H1 (cell line): ENCODE measurements at regions not wholly inside any gene's neighbourhood (a gene's known extent, or its start where the extent isn't known, plus 50 kb on each side); places are given as distances from the start of the nearest gene placed in this dataset.

Source experiments
- CTCF ChIA-PET: fragments of 300-600 bp; sonication (Branson Sonifier 250); formaldehyde crosslinking; loops from one replicate; lab custom pipeline; 2021; ENCODE audit not compliant: partially characterized antibody; lab: Charles Lee
- POLR2A ChIA-PET: fragments of 300-600 bp; sonication (Branson Sonifier 250); formaldehyde crosslinking; loops from one replicate; lab custom pipeline; 2021; ENCODE audit warnings: inconsistent platforms; ENCODE audit not compliant: partially characterized antibody; lab: Charles Lee
- DNase-seq, 2 experiments: peaks; one replicate each; pipeline versions ENCODE4 v3.0.0 to v3.0.0-alpha.2; 2010 to 2022; ENCODE audit warnings: low spot score in 2 of 2, low read depth in 1 of 2, mixed read lengths in 1 of 2
- FAIRE-seq: peaks from 2 replicates; lab custom pipeline; 2011; peaks lifted over from hg19 to GRCh38; lab: Jason Lieb, UNC
- H2AFZ ChIP-seq: 2 replicates; pipeline ENCODE4 v1.8.1; 2012; ENCODE audit warnings: low read length, inconsistent platforms
- H2AK5ac ChIP-seq: 2 replicates; pipeline ENCODE4 v1.6.1; 2013; ENCODE audit warnings: low read depth, low read length
- H2BK120ac ChIP-seq: replicated peaks from 2 replicates; pipeline ENCODE3; 2013; ENCODE audit warnings: low read depth, low read length, inconsistent platforms
- H2BK12ac ChIP-seq: 2 replicates; pipeline ENCODE4 v1.6.1; 2013; ENCODE audit warnings: low read depth, low read length
- H2BK15ac ChIP-seq: 2 replicates; pipeline ENCODE4 v1.6.1; 2013; ENCODE audit warnings: low read length
- H2BK20ac ChIP-seq: 2 replicates; pipeline ENCODE4 v1.6.1; 2013; ENCODE audit warnings: low read length
- H2BK5ac ChIP-seq: 2 replicates; pipeline ENCODE4 v1.6.1; 2013; ENCODE audit warnings: low read depth, low read length
- H3K14ac ChIP-seq: 2 replicates; pipeline ENCODE4 v1.6.1; 2013; ENCODE audit warnings: inconsistent platforms; ENCODE audit not compliant: insufficient read length
- H3K18ac ChIP-seq: 2 replicates; pipeline ENCODE4 v1.6.1; 2013; ENCODE audit warnings: low read length; ENCODE audit errors: extremely low read depth
- H3K23ac ChIP-seq: 2 replicates; pipeline ENCODE4 v1.6.1; 2013; ENCODE audit warnings: inconsistent platforms; ENCODE audit not compliant: insufficient read length
- H3K23me2 ChIP-seq: 2 replicates; pipeline ENCODE4 v1.6.1; 2013; ENCODE audit warnings: low read depth, low read length
- H3K27ac ChIP-seq: 2 replicates; pipeline ENCODE4 v1.6.1; 2011; ENCODE audit warnings: low read depth, low read length, inconsistent platforms
- H3K27me3 ChIP-seq, 4 experiments: replicated peaks in 1 of 4; 1 replicate in 1 of 4; 2 replicates in 3 of 4; pipeline versions ENCODE4 v1.6.1 to v1.8.1; 2011 to 2013; ENCODE audit warnings: low read length in 3 of 4, mild to moderate bottlenecking in 3 of 4, inconsistent platforms in 2 of 4, mixed read lengths in 2 of 4, moderate library complexity in 1 of 4; ENCODE audit not compliant: control insufficient read depth in 3 of 4, insufficient read depth in 3 of 4; ENCODE audit errors: extremely low read depth in 1 of 4
- H3K36me3 ChIP-seq, 4 experiments: 2 replicates each; pipeline versions ENCODE4 v1.6.1 to v1.8.1; 2011 to 2013; ENCODE audit warnings: mild to moderate bottlenecking in 4 of 4, low read length in 3 of 4, moderate library complexity in 2 of 4, control low read depth in 1 of 4, inconsistent platforms in 1 of 4; ENCODE audit not compliant: insufficient read depth in 4 of 4, control insufficient read depth in 2 of 4
- H3K4ac ChIP-seq: replicated peaks from 2 replicates; pipeline ENCODE3; 2013; ENCODE audit warnings: low read length, low read depth, mixed read lengths, inconsistent platforms; ENCODE audit not compliant: insufficient read length
- H3K4me1 ChIP-seq, 4 experiments: replicated peaks in 1 of 4; 1 replicate in 1 of 4; 2 replicates in 3 of 4; pipeline versions ENCODE4 v1.6.1 to v1.8.1; 2011 to 2013; ENCODE audit warnings: low read length in 3 of 4, inconsistent platforms in 2 of 4, mixed read lengths in 1 of 4; ENCODE audit not compliant: insufficient read depth in 4 of 4, control insufficient read depth in 3 of 4
- H3K4me2 ChIP-seq, 2 experiments: 2 replicates each; pipeline versions ENCODE4 v1.6.1 to v1.8.1; 2011 to 2013; ENCODE audit warnings: low read depth in 2 of 2, low read length in 2 of 2, control low read depth in 1 of 2, inconsistent platforms in 1 of 2, mild to moderate bottlenecking in 1 of 2; ENCODE audit not compliant: insufficient read depth in 1 of 2
- H3K4me3 ChIP-seq, 4 experiments: fragments of 200-600, 300-600 bp in 1 of 4; sonication (generic), shearing (Covaris generic), sonication (Bioruptor Twin) in 1 of 4; 2 replicates each; pipeline versions ENCODE4 v1.5.1 to v1.8.1; 2011 to 2016; ENCODE audit warnings: low read length in 4 of 4, low read depth in 3 of 4, control low read depth in 2 of 4, inconsistent platforms in 2 of 4, mild to moderate bottlenecking in 2 of 4, mixed read lengths in 1 of 4, moderate library complexity in 1 of 4; ENCODE audit not compliant: insufficient read depth in 2 of 4; ENCODE audit errors: extremely low read depth in 1 of 4
- H3K56ac ChIP-seq: replicated peaks from 2 replicates; pipeline ENCODE3; 2013; ENCODE audit warnings: low read depth, mild to moderate bottlenecking, mixed read lengths, low read length, inconsistent platforms; ENCODE audit not compliant: insufficient read length
- H3K79me1 ChIP-seq: 2 replicates; pipeline ENCODE4 v1.6.1; 2013; ENCODE audit warnings: low read depth, low read length, control low read depth
- H3K79me2 ChIP-seq, 2 experiments: 2 replicates each; pipeline versions ENCODE4 v1.6.1 to v1.8.1; 2012 to 2013; ENCODE audit warnings: low read length in 2 of 2, mild to moderate bottlenecking in 2 of 2, inconsistent platforms in 1 of 2; ENCODE audit not compliant: insufficient read depth in 2 of 2, control insufficient read depth in 1 of 2
- H3K9ac ChIP-seq, 4 experiments: replicated peaks in 1 of 4; 1 replicate in 1 of 4; 2 replicates in 3 of 4; pipeline versions ENCODE4 v1.6.1 to v1.8.1; 2011 to 2013; ENCODE audit warnings: low read depth in 3 of 4, low read length in 3 of 4, control low read depth in 2 of 4, mild to moderate bottlenecking in 2 of 4, moderate library complexity in 2 of 4, inconsistent platforms in 1 of 4; ENCODE audit errors: extremely low read depth in 1 of 4
- H3K9me3 ChIP-seq, 2 experiments: 2 replicates each; pipeline versions ENCODE4 v1.6.1 to v1.8.1; 2012 to 2013; ENCODE audit warnings: mild to moderate bottlenecking in 2 of 2, moderate library complexity in 2 of 2, control low read depth in 1 of 2, inconsistent platforms in 1 of 2, low read depth in 1 of 2, low read length in 1 of 2, mixed read lengths in 1 of 2; ENCODE audit not compliant: insufficient read depth in 2 of 2
- H4K20me1 ChIP-seq, 2 experiments: replicated peaks in 1 of 2; 2 replicates each; pipeline versions ENCODE3 to v1.8.1; 2011 to 2013; ENCODE audit warnings: inconsistent platforms in 2 of 2, low read length in 2 of 2, mild to moderate bottlenecking in 1 of 2; ENCODE audit not compliant: insufficient read depth in 2 of 2, control insufficient read depth in 1 of 2
- H4K5ac ChIP-seq: 2 replicates; pipeline ENCODE4 v1.6.1; 2013; ENCODE audit warnings: low read length, low read depth, mixed read lengths, inconsistent platforms; ENCODE audit not compliant: insufficient read length
- H4K8ac ChIP-seq: 2 replicates; pipeline ENCODE4 v1.8.0; 2013; ENCODE audit warnings: mild to moderate bottlenecking, moderate library complexity, low read length, inconsistent platforms; ENCODE audit not compliant: insufficient read depth; ENCODE audit errors: extremely low read depth
- H4K91ac ChIP-seq: replicated peaks from 2 replicates; pipeline ENCODE3; 2013; ENCODE audit warnings: low read length, mixed read lengths, inconsistent platforms; ENCODE audit not compliant: insufficient read length
- ATF2 ChIP-seq: IDR thresholded peaks from 2 replicates; pipeline ENCODE4 v1.6.1; 2012; ENCODE audit warnings: low read length, inconsistent platforms
- BRCA1 ChIP-seq: IDR thresholded peaks from 2 replicates; pipeline ENCODE4 v1.6.1; 2012; ENCODE audit warnings: low read depth, low read length, improper control_type of control experiment
- CTBP2 ChIP-seq: IDR thresholded peaks from 2 replicates; pipeline ENCODE4 v1.7.0; 2011; ENCODE audit warnings: borderline replicate concordance, mild to moderate bottlenecking, moderate library complexity, mixed read lengths, low read length; ENCODE audit not compliant: insufficient read depth, insufficient read length
- EP300 ChIP-seq, 2 experiments: IDR thresholded peaks; 1 replicate in 1 of 2; 2 replicates in 1 of 2; pipeline ENCODE4 v1.6.1; 2011 to 2012; ENCODE audit warnings: low read depth in 2 of 2, low read length in 2 of 2, mild to moderate bottlenecking in 2 of 2, borderline replicate concordance in 1 of 2, inconsistent platforms in 1 of 2, moderate library complexity in 1 of 2
- HDAC2 ChIP-seq, 2 experiments: fragments of 300-600 bp in 1 of 2; sonication (generic) in 1 of 2; IDR thresholded peaks; 2 replicates each; pipeline ENCODE4 v1.6.1; 2011 to 2012; ENCODE audit warnings: low read depth in 2 of 2, low read length in 2 of 2, mild to moderate bottlenecking in 2 of 2, moderate library complexity in 2 of 2, borderline replicate concordance in 1 of 2, inconsistent platforms in 1 of 2
- KDM1A ChIP-seq: fragments of 200-600, 300-600 bp; sonication (generic); IDR thresholded peaks from 2 replicates; pipeline ENCODE4 v1.7.1; 2016; ENCODE audit warnings: mild to moderate bottlenecking, low read length, borderline replicate concordance
- NANOG ChIP-seq: IDR thresholded peaks from 2 replicates; pipeline ENCODE4 v1.6.1; 2011; ENCODE audit warnings: low read length, low read depth, mild to moderate bottlenecking, inconsistent platforms; ENCODE audit not compliant: insufficient read depth, poor library complexity, severe bottlenecking
- NRF1 ChIP-seq: IDR thresholded peaks from 2 replicates; pipeline ENCODE4 v1.6.1; 2011; ENCODE audit warnings: mild to moderate bottlenecking, low read depth, low read length, improper control_type of control experiment
- POLR2AphosphoS5 ChIP-seq: IDR thresholded peaks from 2 replicates; pipeline ENCODE4 v1.6.1; 2011; ENCODE audit warnings: low read depth, low read length
- SP1 ChIP-seq: IDR thresholded peaks from 2 replicates; pipeline ENCODE4 v1.6.1; 2011; ENCODE audit warnings: low read depth, low read length
- SP4 ChIP-seq: IDR thresholded peaks from 2 replicates; pipeline ENCODE4 v1.6.1; 2012; ENCODE audit warnings: low read length, inconsistent platforms
- TBP ChIP-seq: IDR thresholded peaks from 2 replicates; pipeline ENCODE4 v1.6.1; 2011; ENCODE audit warnings: low read depth, low read length, improper control_type of control experiment
- WGBS, 2 experiments: shearing (Covaris generic) in 1 of 2; methylation state at CpG; one replicate each; pipeline versions ENCODE4 v1.1.6 to v1.1.7; 2013 to 2015; ENCODE audit warnings: low lambda C conversion rate in 2 of 2, mixed read lengths in 2 of 2, inconsistent platforms in 1 of 2, low coverage in 1 of 2, missing lambda C conversion rate in 1 of 2; ENCODE audit not compliant: insufficient replicate concordance in 2 of 2, insufficient coverage in 1 of 2, insufficient read length in 1 of 2; ENCODE audit errors: extremely low coverage in 1 of 2, missing lambda C conversion rate in 1 of 2; 5-methylcytosine and 5-hydroxymethylcytosine counted together

GRCh38 chr4:63036159-63036866 lies 1372.9 kb downstream of the TECRL start:
- H2AK5ac ChIP-seq = no peak overlapping the region
- H3K27me3 ChIP-seq = no peaks in the 10 kb centered on the region
- no peak overlapping the region for H2BK12ac ChIP-seq
- no peak overlapping the region for H2BK120ac ChIP-seq
- H3K36me3 ChIP-seq = no peaks in the 10 kb centered on the region
- H4K8ac ChIP-seq = no peak overlapping the region
- no peak for FAIRE-seq
- H2BK15ac ChIP-seq = no peak overlapping the region
- H3K27ac ChIP-seq = no peak overlapping the region
- H3K4ac ChIP-seq = no peak overlapping the region
- H3K56ac ChIP-seq = no peak overlapping the region
- H3K18ac ChIP-seq = no peak overlapping the region
- H2BK5ac ChIP-seq = no peak overlapping the region
- H4K91ac ChIP-seq = no peak overlapping the region
- no peaks in the 10 kb centered on the region for H3K79me2 ChIP-seq
- no peaks in the 10 kb centered on the region for H4K20me1 ChIP-seq
- no peak overlapping the region for H3K9ac ChIP-seq
- H3K4me3 ChIP-seq = no peak overlapping the region
- POLR2A ChIA-PET = no interaction called here
- H3K9me3 ChIP-seq = no peaks in the 10 kb centered on the region
- no peak overlapping the region for H3K23ac ChIP-seq
- no peak overlapping the region for H2AFZ ChIP-seq
- H4K5ac ChIP-seq = no peak overlapping the region
- H2BK20ac ChIP-seq = no peak overlapping the region
- H3K23me2 ChIP-seq = no peaks in the 10 kb centered on the region
- H3K79me1 ChIP-seq = no peaks in the 10 kb centered on the region
- no peak overlapping the region for H3K14ac ChIP-seq
- CTCF ChIA-PET = no interaction called here
- H3K4me2 ChIP-seq = no peak overlapping the region
- H3K4me1 ChIP-seq = no peaks in the 10 kb centered on the region
- 95% methylated on average over 8 of the region's 8 CpGs; no CpG with 5 or more reads in 1 of the 2 experiments for WGBS, 2 experiments
- no peak for DNase-seq
- TF ChIP-seq CTBP2 (no peak), KDM1A (no peak), NANOG (no peak), POLR2AphosphoS5 (no peak), NRF1 (no peak), BRCA1 (no peak), SP1 (no peak), TBP (no peak), ATF2 (no peak), HDAC2 (IDR thresholded peaks at IDR 0.05; ENCODE audit: borderline replicate concordance in 1 of 2, low read depth in 2 of 2, low read length in 2 of 2) (no peak), SP4 (no peak), EP300 (IDR thresholded peaks at IDR 0.05; ENCODE audit: borderline replicate concordance in 1 of 2, low read depth in 2 of 2, low read length in 2 of 2) (no peak)
